Progenitor cell of endocrine pancreas (in vitro differentiated cells): ENCODE measurements at regions not wholly inside any gene's neighbourhood (a gene's known extent, or its start where the extent isn't known, plus 50 kb on each side); places are given as distances from the start of the nearest gene placed in this dataset.

ENCODE experiments used
- DNase-seq: peaks from one replicate; pipeline ENCODE4 v3.0.0; 2021; ENCODE audit warnings: low spot score; ENCODE audit not compliant: unreplicated experiment
- H3K27ac Mint-ChIP-seq: 2 replicates; pipeline ENCODE4 v1.8.0; 2021; ENCODE audit warnings: mild to moderate bottlenecking, moderate library complexity, mixed read lengths
- H3K27me3 Mint-ChIP-seq: 2 replicates; pipeline ENCODE4 v1.8.0; 2021; ENCODE audit warnings: mixed read lengths
- H3K36me3 Mint-ChIP-seq: 2 replicates; pipeline ENCODE4 v1.8.0; 2022; ENCODE audit warnings: mixed read lengths; ENCODE audit not compliant: insufficient read depth
- H3K4me1 Mint-ChIP-seq: 2 replicates; pipeline ENCODE4 v1.8.0; 2021; ENCODE audit warnings: low read depth, mixed read lengths
- H3K4me3 Mint-ChIP-seq: 2 replicates; pipeline ENCODE4 v1.8.0; 2021; ENCODE audit warnings: low read depth, mild to moderate bottlenecking, moderate library complexity, mixed read lengths
- H3K9me3 Mint-ChIP-seq: 2 replicates; pipeline ENCODE4 v1.8.0; 2021; ENCODE audit warnings: low read depth, mixed read lengths
- CTCF ChIP-seq: fragments of 200-600 bp; sonication (generic); IDR thresholded peaks from one replicate; pipeline ENCODE4 v1.5.0; 2021; ENCODE audit warnings: antibody characterized with exemption, mild to moderate bottlenecking; ENCODE audit not compliant: unreplicated experiment

- TF ChIP-seq CTCF, result no peak
- peaks cover 3% of the 10 kb centered on the region for H3K27me3 Mint-ChIP-seq
- DNase-seq, result no peak
- no peaks in the 10 kb centered on the region for H3K36me3 Mint-ChIP-seq
- peaks cover 2% of the 10 kb centered on the region for H3K4me1 Mint-ChIP-seq
- H3K27ac Mint-ChIP-seq, result no peak overlapping the region
- no peak overlapping the region for H3K4me3 Mint-ChIP-seq
- H3K9me3 Mint-ChIP-seq, result no peaks in the 10 kb centered on the region
Measured at GRCh38 chr1:70897273-70897672, 150.3 kb downstream of the PTGER3 start.

GRCh38 chr1:70899735-70900134, 147.9 kb downstream of the PTGER3 start:
- Mint-ChIP-seq H3K4me1 (peaks cover 2% of the 10 kb centered on the region), H3K27ac (no peak overlapping the region), H3K4me3 (no peak overlapping the region), H3K36me3 (no peaks in the 10 kb centered on the region), H3K9me3 (no peaks in the 10 kb centered on the region), H3K27me3 (peaks cover 3% of the 10 kb centered on the region)
- no peak for DNase-seq
- no peak for TF ChIP-seq CTCF

- TF ChIP-seq CTCF, result no peak
- H3K36me3 Mint-ChIP-seq, result no peaks in the 10 kb centered on the region
- no peak overlapping the region for H3K27ac Mint-ChIP-seq
- H3K9me3 Mint-ChIP-seq, result no peaks in the 10 kb centered on the region
- H3K4me3 Mint-ChIP-seq, result no peak overlapping the region
- H3K4me1 Mint-ChIP-seq, result peaks cover 2% of the 10 kb centered on the region
- no peak for DNase-seq
- H3K27me3 Mint-ChIP-seq, result peaks cover 3% of the 10 kb centered on the region
Measured at GRCh38 chr1:70902211-70902610, 145.4 kb downstream of the PTGER3 start.

DNA sequence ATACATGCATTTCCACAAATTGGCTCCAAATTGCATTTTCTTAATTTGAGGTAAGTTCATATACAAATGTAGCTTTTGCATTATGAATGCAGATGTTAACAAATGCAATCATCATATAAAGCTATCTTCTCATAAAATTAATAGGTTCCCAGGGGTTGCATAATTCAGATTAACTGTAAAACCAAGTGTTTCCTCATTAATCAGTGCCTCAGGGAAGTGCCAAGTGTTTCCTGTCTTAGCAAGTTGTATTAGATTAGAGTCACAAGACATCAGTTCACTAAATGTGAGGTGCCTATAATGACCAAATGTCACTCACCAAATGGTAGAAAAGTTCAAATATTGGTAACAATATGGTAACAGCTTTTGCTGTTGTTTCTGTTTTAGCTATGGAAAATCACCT, 140.8 kb downstream of the PTGER3 start:
- no peaks in the 10 kb centered on the region for H3K9me3 Mint-ChIP-seq
- no peak for DNase-seq
- no peak for TF ChIP-seq CTCF
- H3K4me1 Mint-ChIP-seq, result no peaks in the 10 kb centered on the region
- no peaks in the 10 kb centered on the region for H3K36me3 Mint-ChIP-seq
- H3K27ac Mint-ChIP-seq, result no peak overlapping the region
- no peaks in the 10 kb centered on the region for H3K27me3 Mint-ChIP-seq
- no peak overlapping the region for H3K4me3 Mint-ChIP-seq

GRCh38 chr1:70907563-70908310, 139.9 kb downstream of the PTGER3 start:
- no peak for DNase-seq
- Mint-ChIP-seq H3K4me3 (no peak overlapping the region), H3K4me1 (no peaks in the 10 kb centered on the region), H3K27me3 (no peaks in the 10 kb centered on the region), H3K27ac (no peak overlapping the region), H3K36me3 (no peaks in the 10 kb centered on the region), H3K9me3 (no peaks in the 10 kb centered on the region)
- TF ChIP-seq CTCF, result no peak
